A549 (cell line): ENCODE measurements at regions not wholly inside any gene's neighbourhood (a gene's known extent, or its start where the extent isn't known, plus 50 kb on each side); places are given as distances from the start of the nearest gene placed in this dataset.
A peak's percentile ranks its signal among the peaks of the same experiment; 100 is the strongest.

Experiments
- ATAC-seq, 2 experiments: fragments of 200-7000 bp in 1 of 2; fragments of >200 bp in 1 of 2; cut with Nextera tagmentation in 1 of 2; cut with Tn5 transposase in 1 of 2; 3 replicates each; pipeline versions ENCODE4 v1.8.0 to v1.9.1; 2018 to 2020; ENCODE audit warnings: mild to moderate bottlenecking in 1 of 2, moderate library complexity in 1 of 2
- CTCF ChIA-PET: fragments of 300-600 bp; sonication (Branson Sonifier 250); formaldehyde crosslinking; extraction: SDS; loops from one replicate; lab custom pipeline; 2021; ENCODE audit warnings: antibody characterized with exemption, inconsistent platforms; lab: Yijun Ruan, JAX
- POLR2A ChIA-PET: fragments of 350-600 bp; formaldehyde crosslinking; extraction: SDS; loops from one replicate; lab custom pipeline; 2021; ENCODE audit warnings: antibody characterized with exemption, inconsistent platforms; lab: Yijun Ruan, JAX
- DNase-seq, 2 experiments: peaks; one replicate each; pipeline versions ENCODE4 v3.0.0 to v3.0.0-alpha.2; 2011 to 2016; ENCODE audit warnings: low read depth in 1 of 2, low spot score in 1 of 2
- FAIRE-seq: peaks from 2 replicates; lab custom pipeline; 2011; peaks lifted over from hg19 to GRCh38; lab: Jason Lieb, UNC
- H3K27ac ChIP-seq, 2 experiments: fragments of >200 bp; sonication (Bioruptor Twin); formaldehyde crosslinking; 3 replicates each; pipeline ENCODE4 v1.5.1; 2016 to 2017
- H3K4me1 ChIP-seq: fragments of >200 bp; sonication (Bioruptor Twin); formaldehyde crosslinking; 3 replicates; pipeline ENCODE4 v1.6.1; 2016
- H3K4me2 ChIP-seq: fragments of >200 bp; sonication (Bioruptor Twin); formaldehyde crosslinking; 3 replicates; pipeline ENCODE4 v1.6.1; 2016
- H3K4me3 ChIP-seq: fragments of >200 bp; sonication (Bioruptor Twin); formaldehyde crosslinking; 3 replicates; pipeline ENCODE4 v1.5.1; 2016
- H3K9me3 ChIP-seq: fragments of >200 bp; sonication (Bioruptor Twin); formaldehyde crosslinking; 3 replicates; pipeline ENCODE4 v1.6.1; 2016
- CBX2 ChIP-seq: fragments of 200-600 bp; sonication (generic); IDR thresholded peaks from 2 replicates; pipeline ENCODE4 v1.6.1; 2016; ENCODE audit warnings: low read depth, mild to moderate bottlenecking, borderline replicate concordance
- CHD2 ChIP-seq: fragments of 150-350 bp; IDR thresholded peaks from 2 replicates; pipeline ENCODE4 v1.6.1; 2014; ENCODE audit warnings: low read length; ENCODE audit not compliant: partially characterized antibody
- FOSB ChIP-seq: fragments of 250-450 bp; sonication (Bioruptor Pico); IDR thresholded peaks from 2 replicates; pipeline ENCODE4 v1.5.0; 2020; ENCODE audit warnings: mild to moderate bottlenecking, moderate library complexity
- MAFK ChIP-seq: fragments of 450-650 bp; IDR thresholded peaks from 2 replicates; pipeline ENCODE4 v1.6.1; 2014; ENCODE audit not compliant: partially characterized antibody
- NFE2L2 ChIP-seq: fragments of 150-350 bp; conservative IDR thresholded peaks from 2 replicates; pipeline ENCODE4 v1.6.1; 2014; ENCODE audit warnings: low read length
- PHF8 ChIP-seq: fragments of 200-600 bp; sonication (generic); IDR thresholded peaks from 2 replicates; pipeline ENCODE4 v1.6.1; 2016; ENCODE audit warnings: low read depth, mild to moderate bottlenecking, antibody characterized with exemption, moderate library complexity, borderline replicate concordance
- SMC3 ChIP-seq: fragments of >200 bp; sonication (Bioruptor Twin); formaldehyde crosslinking; IDR thresholded peaks from 3 replicates; pipeline ENCODE4 v1.6.1; 2018; ENCODE audit warnings: inconsistent platforms
- ZC3H11A ChIP-seq: fragments of 450-650 bp; IDR thresholded peaks from 2 replicates; pipeline ENCODE4 v1.6.1; 2014; ENCODE audit warnings: antibody characterized with exemption, mild to moderate bottlenecking
- ZSCAN20 ChIP-seq: fragments of 250-450 bp; sonication (Bioruptor Pico); IDR thresholded peaks from 2 replicates; pipeline ENCODE4 v1.8.0; 2022; ENCODE audit warnings: mild to moderate bottlenecking, moderate library complexity
- WGBS: methylation state at CpG from one replicate; pipeline ENCODE4 v1.1.6; 2017; ENCODE audit errors: missing lambda C conversion rate; 5-methylcytosine and 5-hydroxymethylcytosine counted together
- TF ChIP-seq, protein P1 (sequence below): fragments of >200 bp; sonication (Bioruptor Twin); formaldehyde crosslinking; IDR thresholded peaks from 3 replicates; pipeline ENCODE4 v1.5.1; 2016
- TF ChIP-seq, protein P2 (sequence below): fragments of 150-350 bp; IDR thresholded peaks from 2 replicates; pipeline ENCODE4 v1.6.1; 2014; ENCODE audit warnings: low read depth, mild to moderate bottlenecking, low read length
- TF ChIP-seq, protein P3 (sequence below): IDR thresholded peaks from 2 replicates; pipeline ENCODE4 v1.6.1; 2012

DNA sequence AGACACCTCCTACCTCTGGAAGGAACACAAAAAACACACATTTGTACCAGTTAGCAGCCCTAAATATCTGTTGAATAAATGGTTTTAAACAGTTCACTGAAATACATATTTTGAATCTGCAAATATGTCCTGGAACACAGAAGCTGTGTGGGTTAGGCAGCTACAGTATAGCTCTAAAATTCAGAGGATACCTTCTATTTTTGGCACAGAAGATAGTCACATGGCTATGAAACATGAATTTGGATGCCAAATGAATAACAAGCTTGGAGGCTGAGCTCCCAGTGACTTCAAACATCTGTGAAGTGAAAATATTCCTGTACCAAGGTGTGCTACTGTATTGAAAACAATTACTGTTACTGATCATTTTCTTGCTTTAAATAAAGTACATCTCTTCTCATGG is 391.5 kb upstream of the ADGRL2 start:
- CTCF ChIA-PET, result no interaction called here
- Histone ChIP-seq H3K9me3 (no peaks in the 10 kb centered on the region), H3K4me2 (no peak overlapping the region), H3K27ac (no peak overlapping the region), H3K4me1 (no peaks in the 10 kb centered on the region), H3K4me3 (no peak overlapping the region)
- no peak for ATAC-seq
- POLR2A ChIA-PET, result no interaction called here
- DNase-seq, result no peak
- TF ChIP-seq FOSB (CRISPR knock-in tag) (no peak), CBX2 (no peak)
- FAIRE-seq, result no peak

DNA sequence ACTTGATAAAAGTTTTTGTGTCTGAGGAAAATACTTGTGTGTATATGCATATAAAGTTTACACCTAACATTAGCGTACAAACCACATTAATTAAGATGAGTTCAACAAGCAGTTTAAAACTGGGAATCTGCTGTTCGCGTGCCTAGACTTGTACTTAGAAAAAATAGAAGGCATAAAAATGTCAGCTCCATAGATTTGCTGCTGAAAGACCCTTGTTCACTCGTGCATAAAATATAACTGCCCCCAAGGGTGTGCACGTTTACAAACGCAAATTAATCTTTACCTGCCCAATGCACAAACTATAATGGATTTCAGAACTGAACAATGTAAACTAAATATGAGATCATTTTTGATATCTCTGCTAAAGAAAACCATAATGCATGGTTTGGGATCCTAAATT is 392.3 kb upstream of the ADGRL2 start:
- no peaks in the 10 kb centered on the region for H3K4me1 ChIP-seq
- ATAC-seq (no peak), DNase-seq (no peak), FAIRE-seq (no peak)
- ChIA-PET POLR2A (no interaction called here), CTCF (no interaction called here)
- H3K4me3 ChIP-seq, result no peak overlapping the region
- TF ChIP-seq SMC3 (no peak), CHD2 (no peak), MAFK (no peak), ZC3H11A (no peak)
- TF ChIP-seq, protein P1, sequence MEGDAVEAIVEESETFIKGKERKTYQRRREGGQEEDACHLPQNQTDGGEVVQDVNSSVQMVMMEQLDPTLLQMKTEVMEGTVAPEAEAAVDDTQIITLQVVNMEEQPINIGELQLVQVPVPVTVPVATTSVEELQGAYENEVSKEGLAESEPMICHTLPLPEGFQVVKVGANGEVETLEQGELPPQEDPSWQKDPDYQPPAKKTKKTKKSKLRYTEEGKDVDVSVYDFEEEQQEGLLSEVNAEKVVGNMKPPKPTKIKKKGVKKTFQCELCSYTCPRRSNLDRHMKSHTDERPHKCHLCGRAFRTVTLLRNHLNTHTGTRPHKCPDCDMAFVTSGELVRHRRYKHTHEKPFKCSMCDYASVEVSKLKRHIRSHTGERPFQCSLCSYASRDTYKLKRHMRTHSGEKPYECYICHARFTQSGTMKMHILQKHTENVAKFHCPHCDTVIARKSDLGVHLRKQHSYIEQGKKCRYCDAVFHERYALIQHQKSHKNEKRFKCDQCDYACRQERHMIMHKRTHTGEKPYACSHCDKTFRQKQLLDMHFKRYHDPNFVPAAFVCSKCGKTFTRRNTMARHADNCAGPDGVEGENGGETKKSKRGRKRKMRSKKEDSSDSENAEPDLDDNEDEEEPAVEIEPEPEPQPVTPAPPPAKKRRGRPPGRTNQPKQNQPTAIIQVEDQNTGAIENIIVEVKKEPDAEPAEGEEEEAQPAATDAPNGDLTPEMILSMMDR, result no peak
- no peaks in the 10 kb centered on the region for H3K9me3 ChIP-seq
- no peak overlapping the region for H3K27ac ChIP-seq
- WGBS, result 51% methylated on average over 6 of the region's 6 CpGs
- H3K4me2 ChIP-seq, result no peak overlapping the region

DNA sequence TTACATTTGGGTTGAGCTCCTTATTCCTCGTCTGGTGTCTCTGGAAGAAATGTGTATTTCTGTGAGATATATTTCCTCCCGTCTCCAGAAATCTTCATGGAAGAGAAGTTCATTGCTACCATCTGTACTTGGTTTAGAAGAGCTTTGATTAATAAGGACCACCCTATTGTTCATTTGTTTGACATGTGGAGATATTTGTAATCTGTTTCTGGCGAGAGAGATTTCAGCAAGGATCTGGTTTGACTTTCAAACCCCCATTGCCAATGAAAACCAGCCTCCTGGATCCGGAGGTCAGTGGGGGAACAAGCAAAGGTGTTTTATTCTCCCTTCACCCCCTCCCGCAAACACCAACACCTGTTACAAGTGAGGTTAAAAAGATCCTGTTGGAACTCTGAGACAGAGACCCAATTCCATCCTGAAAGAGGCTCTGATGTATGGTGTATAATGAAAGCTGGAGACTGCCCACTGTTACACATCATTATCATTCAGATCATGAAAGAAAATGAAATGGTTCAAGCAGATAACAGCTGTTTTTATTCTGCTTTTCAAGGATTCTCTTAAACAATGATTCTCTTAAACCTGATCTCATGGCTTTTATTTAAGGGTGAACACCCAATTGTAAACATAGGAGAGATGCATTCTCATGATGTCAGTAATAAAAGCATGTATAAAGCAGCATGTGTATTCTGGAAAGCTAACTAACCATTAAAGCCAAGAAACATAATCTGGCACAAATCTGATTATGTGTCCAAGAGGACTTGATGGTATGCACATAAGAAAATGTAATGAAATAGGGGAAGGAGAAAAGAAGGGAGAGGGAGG is 393.5 kb upstream of the ADGRL2 start:
- ChIA-PET CTCF (no interaction called here), POLR2A (no interaction called here)
- no peak for DNase-seq
- WGBS, result 63% methylated on average over 5 of the region's 5 CpGs
- Histone ChIP-seq H3K9me3 (no peaks in the 10 kb centered on the region), H3K4me1 (no peaks in the 10 kb centered on the region), H3K4me3 (no peak overlapping the region), H3K4me2 (no peak overlapping the region), H3K27ac (no peak overlapping the region)
- no peak for ATAC-seq
- no peak for FAIRE-seq
- TF ChIP-seq, protein P2, sequence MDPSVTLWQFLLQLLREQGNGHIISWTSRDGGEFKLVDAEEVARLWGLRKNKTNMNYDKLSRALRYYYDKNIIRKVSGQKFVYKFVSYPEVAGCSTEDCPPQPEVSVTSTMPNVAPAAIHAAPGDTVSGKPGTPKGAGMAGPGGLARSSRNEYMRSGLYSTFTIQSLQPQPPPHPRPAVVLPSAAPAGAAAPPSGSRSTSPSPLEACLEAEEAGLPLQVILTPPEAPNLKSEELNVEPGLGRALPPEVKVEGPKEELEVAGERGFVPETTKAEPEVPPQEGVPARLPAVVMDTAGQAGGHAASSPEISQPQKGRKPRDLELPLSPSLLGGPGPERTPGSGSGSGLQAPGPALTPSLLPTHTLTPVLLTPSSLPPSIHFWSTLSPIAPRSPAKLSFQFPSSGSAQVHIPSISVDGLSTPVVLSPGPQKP, result no peak

DNA sequence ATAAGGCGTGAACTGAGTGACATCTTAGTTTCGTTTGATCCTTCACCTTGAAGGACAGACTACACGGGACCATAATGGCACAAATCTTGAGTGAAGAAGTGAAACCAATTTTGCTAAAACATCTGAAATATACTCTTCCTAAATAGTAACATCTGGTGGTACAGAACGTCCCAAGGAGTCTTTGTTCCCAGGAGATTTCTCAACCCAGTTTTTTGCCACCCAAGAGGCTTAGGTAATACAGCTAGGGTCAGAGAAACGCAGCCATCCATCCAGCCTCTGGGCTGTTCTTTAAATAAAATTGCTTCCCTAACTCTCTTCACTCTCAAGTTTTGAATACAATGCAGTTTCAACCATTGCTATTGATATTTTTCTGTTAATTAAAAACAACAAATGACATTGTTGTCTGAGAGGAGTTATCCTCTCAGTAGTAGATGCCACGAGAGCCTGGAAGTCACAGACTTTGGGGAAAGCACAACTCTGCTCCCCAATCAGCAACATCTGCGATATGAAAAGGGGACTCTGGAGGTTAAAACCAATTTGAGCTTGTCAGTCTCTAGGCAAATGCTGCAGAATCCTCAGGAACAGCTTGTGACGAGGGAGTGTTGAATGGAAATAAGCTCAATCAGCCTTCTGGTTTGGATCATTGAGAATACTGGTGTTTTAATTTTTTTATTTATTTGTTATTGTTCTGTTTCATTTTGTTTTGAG is 394.3 kb upstream of the ADGRL2 start:
- Histone ChIP-seq H3K4me3 (no peak overlapping the region), H3K4me2 (no peak overlapping the region), H3K9me3 (no peaks in the 10 kb centered on the region), H3K27ac (no peak overlapping the region), H3K4me1 (no peaks in the 10 kb centered on the region)
- no peak for FAIRE-seq
- ChIA-PET POLR2A (no interaction called here), CTCF (no interaction called here)
- TF ChIP-seq ZSCAN20 (CRISPR knock-in tag) (no peak), PHF8 (no peak)
- 32% methylated on average over 8 of the region's 8 CpGs for WGBS
- no peak for DNase-seq
- ATAC-seq, result no peak

DNA sequence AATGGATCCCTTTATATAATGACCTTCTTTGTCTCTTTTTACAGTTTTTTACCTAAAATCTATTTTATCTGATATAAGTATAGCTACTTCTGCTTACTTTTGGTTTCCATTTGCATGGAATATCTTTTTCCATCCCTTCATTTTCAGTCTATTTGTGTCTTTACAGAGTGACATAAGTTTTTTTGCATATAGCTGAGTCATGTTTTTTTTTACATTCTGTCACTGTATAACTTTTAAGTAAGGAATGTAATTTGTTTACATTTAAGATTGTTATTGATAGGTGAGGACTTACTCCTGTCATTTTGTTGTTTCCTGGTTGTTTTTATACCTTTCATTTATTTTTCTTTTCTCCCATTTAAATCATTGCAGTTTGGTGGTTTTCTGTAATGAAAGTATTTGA is 402.7 kb upstream of the ADGRL2 start:
- no peak for FAIRE-seq

More for the DNA sequence above, 402.7 kb upstream of the ADGRL2 start:
- POLR2A ChIA-PET, result no interaction called here
- DNase-seq (no peak), ATAC-seq (no peak)
- H3K9me3 ChIP-seq, result no peaks in the 10 kb centered on the region
- CTCF ChIA-PET, result interaction anchor here (0.6 kb wide), 1 partner anchor 16 kb away, joined by 3 read pairs; no protein-coding TSS in a partner anchor
- no peaks in the 10 kb centered on the region for H3K4me1 ChIP-seq
- H3K4me3 ChIP-seq, result no peak overlapping the region
- H3K4me2 ChIP-seq, result no peak overlapping the region
- TF ChIP-seq, protein P3, sequence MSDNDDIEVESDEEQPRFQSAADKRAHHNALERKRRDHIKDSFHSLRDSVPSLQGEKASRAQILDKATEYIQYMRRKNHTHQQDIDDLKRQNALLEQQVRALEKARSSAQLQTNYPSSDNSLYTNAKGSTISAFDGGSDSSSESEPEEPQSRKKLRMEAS, result no peak
- TF ChIP-seq NFE2L2, result peak; percentile 27; the same call in 1 of the 2 replicates
- TF ChIP-seq MAFK, result peak; percentile 74
- no peak overlapping the region for H3K27ac ChIP-seq
